HCT116 (cell line): ENCODE measurements at regions not wholly inside any gene's neighbourhood (a gene's known extent, or its start where the extent isn't known, plus 50 kb on each side); places are given as distances from the start of the nearest gene placed in this dataset.

ENCODE experiments used
- ATAC-seq: fragments of 200-7000 bp; cut with Tn5 transposase; 2 replicates; pipeline ENCODE4 v1.9.1; 2020; ENCODE audit warnings: mild to moderate bottlenecking, moderate library complexity
- BruUV-seq: library from RNA; stranded (reverse); fragments of 400-500 nt; replicated peaks from 2 replicates; lab custom pipeline; 2021; lab: Mats Ljungman, UMichigan
- CTCF ChIA-PET: fragments of 300-600 bp; sonication (Branson Sonifier 250); formaldehyde crosslinking; loops from one replicate; lab custom pipeline; 2021; ENCODE audit warnings: antibody characterized with exemption; lab: Charles Lee
- POLR2A ChIA-PET: fragments of 300-600, 350-600 bp; sonication (Branson Sonifier 250); formaldehyde crosslinking; loops from one replicate; lab custom pipeline; 2021; ENCODE audit warnings: antibody characterized with exemption; lab: Charles Lee
- RAD21 ChIA-PET, 2 experiments: fragments of 300-600 bp; sonication (Branson Sonifier 250); formaldehyde crosslinking; loops; one replicate each; lab custom pipeline; 2023; ENCODE audit warnings: low total read pairs in 2 of 2; ENCODE audit not compliant: uncharacterized antibody in 2 of 2, unreplicated experiment in 2 of 2, low non-redundant PET in 1 of 2; lab: Charles Lee
- DNase-seq: peaks from one replicate; pipeline ENCODE4 v3.0.0-alpha.2; 2010; ENCODE audit warnings: low read depth, low spot score
- H2AFZ ChIP-seq: fragments of 200-600 bp; shearing (Covaris generic), sonication (generic); 2 replicates; pipeline ENCODE4 v1.6.1; 2017; ENCODE audit warnings: low read depth, mixed run types, mixed read lengths, antibody characterized with exemption, low read length; ENCODE audit not compliant: poor library complexity, severe bottlenecking
- H3K27ac ChIP-seq: 2 replicates; pipeline ENCODE4 v1.5.1; 2012; ENCODE audit warnings: low read depth, low read length
- H3K27me3 ChIP-seq: fragments of 200-600 bp; sonication (generic); 2 replicates; pipeline ENCODE4 v1.6.1; 2016; ENCODE audit warnings: mixed run types, low read length, mixed read lengths; ENCODE audit not compliant: insufficient read depth
- H3K36me3 ChIP-seq, 2 experiments: fragments of 200-500 bp in 1 of 2; fragments of 200-600 bp in 1 of 2; sonication (Bioruptor generic) in 1 of 2; sonication (generic) in 1 of 2; 2 replicates each; pipeline versions ENCODE4 v1.5.1 to v1.6.1; 2014 to 2016; ENCODE audit warnings: low read length in 2 of 2, inconsistent platforms in 1 of 2, mixed read lengths in 1 of 2, mixed run types in 1 of 2; ENCODE audit not compliant: insufficient read depth in 2 of 2, control insufficient read depth in 1 of 2
- H3K4me1 ChIP-seq, 2 experiments: fragments of 200-600 bp in 1 of 2; sonication (generic) in 1 of 2; 2 replicates each; pipeline versions ENCODE4 v1.5.1 to v1.6.1; 2012 to 2017; ENCODE audit warnings: low read length in 2 of 2, inconsistent platforms in 1 of 2, mild to moderate bottlenecking in 1 of 2, mixed read lengths in 1 of 2, mixed run types in 1 of 2, moderate library complexity in 1 of 2; ENCODE audit not compliant: insufficient read depth in 2 of 2, control insufficient read depth in 1 of 2
- H3K4me2 ChIP-seq: fragments of 200-600 bp; sonication (generic); 2 replicates; pipeline ENCODE4 v1.6.1; 2017; ENCODE audit warnings: mixed run types, low read length, mixed read lengths
- H3K4me3 ChIP-seq, 2 experiments: fragments of 200-600 bp in 1 of 2; sonication (generic) in 1 of 2; replicated peaks in 1 of 2; 2 replicates each; pipeline ENCODE4 v1.5.1; 2011 to 2016; ENCODE audit warnings: low read length in 2 of 2, control low read depth in 1 of 2, low read depth in 1 of 2, mild to moderate bottlenecking in 1 of 2, mixed read lengths in 1 of 2, mixed run types in 1 of 2
- H3K79me2 ChIP-seq: fragments of 200-600 bp; sonication (generic); 2 replicates; pipeline ENCODE4 v1.6.1; 2017; ENCODE audit warnings: mild to moderate bottlenecking, mixed run types, low read length, moderate library complexity, mixed read lengths; ENCODE audit not compliant: insufficient read depth
- H3K9ac ChIP-seq: fragments of 200-600 bp; sonication (generic); 2 replicates; pipeline ENCODE4 v1.6.1; 2016; ENCODE audit warnings: low read length, mixed read lengths
- H3K9me2 ChIP-seq: fragments of 200-600 bp; sonication (generic), shearing (Covaris generic); 2 replicates; pipeline ENCODE4 v1.6.1; 2017; ENCODE audit warnings: mixed run types, mild to moderate bottlenecking, moderate library complexity; ENCODE audit not compliant: insufficient read depth
- H3K9me3 ChIP-seq, 2 experiments: fragments of 200-500 bp in 1 of 2; fragments of 200-600 bp in 1 of 2; sonication (Bioruptor generic) in 1 of 2; sonication (generic) in 1 of 2; 2 replicates each; pipeline ENCODE4 v1.6.1; 2014 to 2017; ENCODE audit warnings: low read length in 2 of 2, mixed read lengths in 2 of 2, inconsistent platforms in 1 of 2, low read depth in 1 of 2, mild to moderate bottlenecking in 1 of 2, mixed run types in 1 of 2, moderate library complexity in 1 of 2; ENCODE audit not compliant: control insufficient read depth in 1 of 2, insufficient read depth in 1 of 2
- H4K20me1 ChIP-seq: fragments of 200-600 bp; sonication (generic), shearing (Covaris generic); 2 replicates; pipeline ENCODE4 v1.6.1; 2017; ENCODE audit warnings: mixed run types, mild to moderate bottlenecking, moderate library complexity; ENCODE audit not compliant: insufficient read depth
- CEBPB ChIP-seq: IDR thresholded peaks from 2 replicates; pipeline ENCODE4 v1.6.1; 2012; ENCODE audit warnings: low read depth
- EZH2 ChIP-seq: fragments of 200-600 bp; sonication (generic); IDR thresholded peaks from 2 replicates; pipeline ENCODE4 v1.6.1; 2017; ENCODE audit warnings: antibody characterized with exemption, mixed run types
- FOSL1 ChIP-seq: IDR thresholded peaks from 2 replicates; pipeline ENCODE4 v1.6.1; 2012; ENCODE audit warnings: low read depth
- JUND ChIP-seq: IDR thresholded peaks from 2 replicates; pipeline ENCODE4 v1.6.1; 2012
- SP1 ChIP-seq: IDR thresholded peaks from 2 replicates; pipeline ENCODE4 v1.6.1; 2012; ENCODE audit warnings: low read depth
- intact Hi-C: fragments of 100-400 bp; cut with micrococcal nuclease; formaldehyde crosslinking; loops from 2 replicates; pipeline ENCODE4 v1.10.0; 2022
- TF ChIP-seq, protein P1 (sequence below), 3 experiments: fragments of 200-600 bp in 1 of 3; sonication (generic) in 1 of 3; IDR thresholded peaks in 2 of 3; conservative IDR thresholded peaks in 1 of 3; 2 replicates each; pipeline ENCODE4 v1.5.1; 2012 to 2017; ENCODE audit warnings: low read depth in 2 of 3, low read length in 2 of 3, antibody characterized with exemption in 1 of 3, borderline replicate concordance in 1 of 3, control low read depth in 1 of 3, mild to moderate bottlenecking in 1 of 3, mixed read lengths in 1 of 3, mixed run types in 1 of 3, moderate library complexity in 1 of 3; ENCODE audit not compliant: insufficient read depth in 1 of 3
- TF ChIP-seq, protein P2 (sequence below): IDR thresholded peaks from 2 replicates; pipeline ENCODE4 v1.6.1; 2012

DNA sequence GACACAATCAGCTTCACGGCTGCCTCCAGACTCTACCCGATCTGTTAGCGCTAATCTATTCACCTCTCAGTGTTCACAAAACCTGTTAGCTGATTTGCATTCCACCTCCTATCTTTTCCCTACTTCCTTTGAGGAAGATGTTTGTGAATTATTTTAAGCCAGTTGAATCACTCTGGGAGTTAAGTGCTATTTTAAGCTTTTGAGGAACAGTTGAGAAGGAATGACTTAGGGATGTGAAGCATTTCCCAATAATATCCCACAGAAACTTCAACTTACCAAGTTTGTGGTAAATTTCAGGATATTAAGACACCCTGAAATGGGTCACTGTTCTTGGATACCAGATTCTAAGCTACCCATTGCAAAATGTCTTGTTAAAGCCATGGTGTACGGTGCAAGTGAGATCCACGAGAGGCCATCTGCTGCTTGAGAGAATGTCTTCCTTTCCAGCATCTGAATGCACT lies 145.2 kb upstream of the CITED2 start:
- POLR2A ChIA-PET = no interaction called here
- no peak overlapping the region for H3K4me3 ChIP-seq

GRCh38 chr6:139519097-139519496 lies 144.6 kb upstream of the CITED2 start:
- ChIA-PET RAD21 (no interaction called here), POLR2A (no interaction called here), CTCF (no interaction called here)
- no peak overlapping the region for H2AFZ ChIP-seq
- intact Hi-C loops = no loop called here
- DNase-seq = no peak
- no peaks in the 10 kb centered on the region for H3K36me3 ChIP-seq
- no peaks in the 10 kb centered on the region for H3K27me3 ChIP-seq
- no peak for ATAC-seq
- H3K79me2 ChIP-seq = no peaks in the 10 kb centered on the region
- H4K20me1 ChIP-seq = no peaks in the 10 kb centered on the region
- H3K4me2 ChIP-seq = no peak overlapping the region
- H3K27ac ChIP-seq = no peak overlapping the region
- peaks cover 2 to 18% of the 10 kb centered on the region in 2 experiments; a peak in 3 of 4 replicates for H3K4me1 ChIP-seq
- H3K9me2 ChIP-seq = no peaks in the 10 kb centered on the region
- H3K4me3 ChIP-seq = no peak overlapping the region
- no peaks in the 10 kb centered on the region for H3K9me3 ChIP-seq
- TF ChIP-seq JUND = no peak
- no peak for TF ChIP-seq FOSL1
- TF ChIP-seq SP1 = no peak
- TF ChIP-seq CEBPB = no peak
- no peak overlapping the region for H3K9ac ChIP-seq
- no TSS peak for BruUV-seq

More for the DNA sequence above, 145.2 kb upstream of the CITED2 start:
- intact Hi-C loops = no loop called here
- Histone ChIP-seq H3K9me2 (no peaks in the 10 kb centered on the region), H3K4me1 (peaks cover 2 to 18% of the 10 kb centered on the region in 2 experiments; a peak in 3 of 4 replicates), H3K4me2 (no peak overlapping the region), H3K9ac (no peak overlapping the region), H3K27me3 (no peaks in the 10 kb centered on the region), H3K79me2 (no peaks in the 10 kb centered on the region), H2AFZ (no peak overlapping the region), H3K9me3 (no peaks in the 10 kb centered on the region), H4K20me1 (no peaks in the 10 kb centered on the region), H3K27ac (no peak overlapping the region), H3K36me3 (no peaks in the 10 kb centered on the region)
- ATAC-seq (no peak), DNase-seq (no peak)
- CTCF ChIA-PET = no interaction called here
- RAD21 ChIA-PET = no interaction called here
- TF ChIP-seq EZH2 = no peak
- TF ChIP-seq, protein P1, sequence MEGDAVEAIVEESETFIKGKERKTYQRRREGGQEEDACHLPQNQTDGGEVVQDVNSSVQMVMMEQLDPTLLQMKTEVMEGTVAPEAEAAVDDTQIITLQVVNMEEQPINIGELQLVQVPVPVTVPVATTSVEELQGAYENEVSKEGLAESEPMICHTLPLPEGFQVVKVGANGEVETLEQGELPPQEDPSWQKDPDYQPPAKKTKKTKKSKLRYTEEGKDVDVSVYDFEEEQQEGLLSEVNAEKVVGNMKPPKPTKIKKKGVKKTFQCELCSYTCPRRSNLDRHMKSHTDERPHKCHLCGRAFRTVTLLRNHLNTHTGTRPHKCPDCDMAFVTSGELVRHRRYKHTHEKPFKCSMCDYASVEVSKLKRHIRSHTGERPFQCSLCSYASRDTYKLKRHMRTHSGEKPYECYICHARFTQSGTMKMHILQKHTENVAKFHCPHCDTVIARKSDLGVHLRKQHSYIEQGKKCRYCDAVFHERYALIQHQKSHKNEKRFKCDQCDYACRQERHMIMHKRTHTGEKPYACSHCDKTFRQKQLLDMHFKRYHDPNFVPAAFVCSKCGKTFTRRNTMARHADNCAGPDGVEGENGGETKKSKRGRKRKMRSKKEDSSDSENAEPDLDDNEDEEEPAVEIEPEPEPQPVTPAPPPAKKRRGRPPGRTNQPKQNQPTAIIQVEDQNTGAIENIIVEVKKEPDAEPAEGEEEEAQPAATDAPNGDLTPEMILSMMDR (IDR thresholded peaks at IDR 0.05 in 2 of 3, conservative IDR thresholded peaks at IDR 0.05 in 1 of 3; ENCODE audit: borderline replicate concordance in 1 of 3, insufficient read depth in 1 of 3, low read depth in 2 of 3, low read length in 2 of 3) = no peak
- TF ChIP-seq, protein P2, sequence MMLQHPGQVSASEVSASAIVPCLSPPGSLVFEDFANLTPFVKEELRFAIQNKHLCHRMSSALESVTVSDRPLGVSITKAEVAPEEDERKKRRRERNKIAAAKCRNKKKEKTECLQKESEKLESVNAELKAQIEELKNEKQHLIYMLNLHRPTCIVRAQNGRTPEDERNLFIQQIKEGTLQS = no peak
- no TSS peak for BruUV-seq
